Stomach smooth muscle (tissue), 2 donors: ENCODE measurements at regions not wholly inside any gene's neighbourhood (a gene's known extent, or its start where the extent isn't known, plus 50 kb on each side); places are given as distances from the start of the nearest gene placed in this dataset.

Source experiments
- H3K27ac ChIP-seq: one replicate; pipeline ENCODE4 v1.7.0; 2013; ENCODE audit warnings: mild to moderate bottlenecking, low read length, inconsistent platforms
- H3K27me3 ChIP-seq, 2 donors: one replicate each; pipeline ENCODE4 v1.7.0; 2013; ENCODE audit warnings: low read length in 2 of 2; ENCODE audit not compliant: insufficient read depth in 2 of 2, control insufficient read depth in 1 of 2
- H3K36me3 ChIP-seq, 2 donors: one replicate each; pipeline ENCODE4 v1.7.0; 2013; ENCODE audit warnings: low read length in 2 of 2; ENCODE audit not compliant: control insufficient read depth in 2 of 2, insufficient read depth in 2 of 2
- H3K4me1 ChIP-seq: one replicate; pipeline ENCODE4 v1.7.0; 2013; ENCODE audit warnings: low read length; ENCODE audit not compliant: control insufficient read depth, insufficient read depth
- H3K4me3 ChIP-seq, 2 donors: one replicate each; pipeline ENCODE4 v1.7.0; 2013; ENCODE audit warnings: low read length in 2 of 2
- H3K9ac ChIP-seq, 2 donors: one replicate each; pipeline ENCODE4 v1.7.0; 2013; ENCODE audit warnings: low read length in 2 of 2, mild to moderate bottlenecking in 1 of 2
- H3K9me3 ChIP-seq, 2 donors: one replicate each; pipeline ENCODE4 v1.7.0; 2013; ENCODE audit warnings: low read length in 2 of 2; ENCODE audit not compliant: control insufficient read depth in 2 of 2
- donor health status: healthy.
- donor health status: Pancreatic carcinoma.

GRCh38 chr10:43700306-43700705 lies 51.6 kb upstream of the ZNF32 start:
- Histone ChIP-seq H3K27ac (no peak overlapping the region), H3K36me3 (no peaks in the 10 kb centered on the region), H3K9me3 (no peaks in the 10 kb centered on the region), H3K27me3 (peaks cover 3 to 4% of the 10 kb centered on the region in 2 donors), H3K4me3 (no peak overlapping the region), H3K4me1 (no peaks in the 10 kb centered on the region), H3K9ac (no peak overlapping the region)

GRCh38 chr10:43699516-43699915 lies 50.8 kb upstream of the ZNF32 start:
- no peaks in the 10 kb centered on the region for H3K9me3 ChIP-seq
- no peak overlapping the region for H3K27ac ChIP-seq
- peaks cover 3 to 4% of the 10 kb centered on the region in 2 donors for H3K27me3 ChIP-seq
- no peak overlapping the region for H3K4me3 ChIP-seq
- no peaks in the 10 kb centered on the region for H3K4me1 ChIP-seq
- H3K9ac ChIP-seq = no peak overlapping the region
- H3K36me3 ChIP-seq = no peaks in the 10 kb centered on the region
